MCF 10A (cell line): ENCODE measurements at regions not wholly inside any gene's neighbourhood (a gene's known extent, or its start where the extent isn't known, plus 50 kb on each side); places are given as distances from the start of the nearest gene placed in this dataset.

Experiments used
- BruUV-seq: library from RNA; stranded (reverse); fragments of 400-500 nt; replicated peaks from 2 replicates; lab custom pipeline; 2021; lab: Mats Ljungman, UMichigan
- CTCF ChIA-PET: fragments of 300-600 bp; sonication (Branson Sonifier 250); formaldehyde crosslinking; extraction: SDS; loops from one replicate; lab custom pipeline; 2021; ENCODE audit warnings: antibody characterized with exemption, inconsistent platforms; lab: Yijun Ruan, JAX
- POLR2A ChIA-PET: fragments of 300-600, 350-650 bp; sonication (Branson Sonifier 250); formaldehyde crosslinking; extraction: SDS; loops from one replicate; lab custom pipeline; 2020; ENCODE audit warnings: antibody characterized with exemption, inconsistent platforms; lab: Yijun Ruan, JAX
- DNase-seq: peaks from one replicate; pipeline ENCODE4 v3.0.0-alpha.2; 2018; ENCODE audit not compliant: unreplicated experiment
- H3K27ac Mint-ChIP-seq: one replicate; pipeline ENCODE4 v1.8.0; 2022; ENCODE audit warnings: mild to moderate bottlenecking, low read depth, mixed read lengths; ENCODE audit not compliant: unreplicated experiment
- H3K27me3 Mint-ChIP-seq: one replicate; pipeline ENCODE4 v1.8.0; 2022; ENCODE audit warnings: mixed read lengths; ENCODE audit not compliant: insufficient read depth, unreplicated experiment
- H3K36me3 Mint-ChIP-seq: one replicate; pipeline ENCODE4 v1.8.0; 2022; ENCODE audit warnings: mild to moderate bottlenecking, moderate library complexity, mixed read lengths; ENCODE audit not compliant: insufficient read depth, unreplicated experiment
- H3K4me1 Mint-ChIP-seq: one replicate; pipeline ENCODE4 v1.8.0; 2022; ENCODE audit warnings: mixed read lengths; ENCODE audit not compliant: insufficient read depth, unreplicated experiment
- H3K4me3 Mint-ChIP-seq: one replicate; pipeline ENCODE4 v1.8.0; 2022; ENCODE audit warnings: mild to moderate bottlenecking, moderate library complexity, mixed read lengths; ENCODE audit not compliant: unreplicated experiment
- H3K9me3 Mint-ChIP-seq: one replicate; pipeline ENCODE4 v1.8.0; 2022; ENCODE audit warnings: mixed read lengths; ENCODE audit not compliant: unreplicated experiment
- intact Hi-C: fragments of 100-400 bp; cut with micrococcal nuclease; formaldehyde crosslinking; loops from 2 replicates; pipeline ENCODE4 v1.14.1; 2022
- TF ChIP-seq, protein P1 (sequence below): fragments of 200-600 bp; IDR thresholded peaks from one replicate; pipeline ENCODE4 v1.8.0; 2022; ENCODE audit warnings: antibody characterized with exemption, mild to moderate bottlenecking; ENCODE audit not compliant: unreplicated experiment

- Mint-ChIP-seq H3K36me3 (no peaks in the 10 kb centered on the region), H3K4me1 (peaks cover 21% of the 10 kb centered on the region), H3K27me3 (no peaks in the 10 kb centered on the region), H3K9me3 (no peaks in the 10 kb centered on the region), H3K27ac (peak overlapping the region; percentile 37), H3K4me3 (no peak overlapping the region)
- no TSS peak for BruUV-seq
- no peak for DNase-seq
- CTCF ChIA-PET, result no interaction called here
- intact Hi-C loops, result no loop called here
- POLR2A ChIA-PET, result interaction anchor here (0.6 kb wide), 1 partner anchor 691 kb away, joined by 3 read pairs; no protein-coding TSS in a partner anchor
- TF ChIP-seq, protein P1, sequence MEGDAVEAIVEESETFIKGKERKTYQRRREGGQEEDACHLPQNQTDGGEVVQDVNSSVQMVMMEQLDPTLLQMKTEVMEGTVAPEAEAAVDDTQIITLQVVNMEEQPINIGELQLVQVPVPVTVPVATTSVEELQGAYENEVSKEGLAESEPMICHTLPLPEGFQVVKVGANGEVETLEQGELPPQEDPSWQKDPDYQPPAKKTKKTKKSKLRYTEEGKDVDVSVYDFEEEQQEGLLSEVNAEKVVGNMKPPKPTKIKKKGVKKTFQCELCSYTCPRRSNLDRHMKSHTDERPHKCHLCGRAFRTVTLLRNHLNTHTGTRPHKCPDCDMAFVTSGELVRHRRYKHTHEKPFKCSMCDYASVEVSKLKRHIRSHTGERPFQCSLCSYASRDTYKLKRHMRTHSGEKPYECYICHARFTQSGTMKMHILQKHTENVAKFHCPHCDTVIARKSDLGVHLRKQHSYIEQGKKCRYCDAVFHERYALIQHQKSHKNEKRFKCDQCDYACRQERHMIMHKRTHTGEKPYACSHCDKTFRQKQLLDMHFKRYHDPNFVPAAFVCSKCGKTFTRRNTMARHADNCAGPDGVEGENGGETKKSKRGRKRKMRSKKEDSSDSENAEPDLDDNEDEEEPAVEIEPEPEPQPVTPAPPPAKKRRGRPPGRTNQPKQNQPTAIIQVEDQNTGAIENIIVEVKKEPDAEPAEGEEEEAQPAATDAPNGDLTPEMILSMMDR, result no peak
These were observed 198.5 kb upstream of the PWP1 start for GRCh38 chr12:107487011-107487680.

- peak; percentile 5 for DNase-seq
- no TSS peak for BruUV-seq
- ChIA-PET POLR2A (no interaction called here), CTCF (no interaction called here)
- no peak overlapping the region for H3K4me3 Mint-ChIP-seq
- intact Hi-C loops, result no loop called here
- TF ChIP-seq, protein P1, result no peak
- H3K27ac Mint-ChIP-seq, result peak overlapping the region; percentile 60
- H3K4me1 Mint-ChIP-seq, result peaks cover 21% of the 10 kb centered on the region
- H3K36me3 Mint-ChIP-seq, result no peaks in the 10 kb centered on the region
- no peaks in the 10 kb centered on the region for H3K27me3 Mint-ChIP-seq
- H3K9me3 Mint-ChIP-seq, result no peaks in the 10 kb centered on the region
These were observed 196.9 kb upstream of the PWP1 start for GRCh38 chr12:107488666-107489065.

DNA sequence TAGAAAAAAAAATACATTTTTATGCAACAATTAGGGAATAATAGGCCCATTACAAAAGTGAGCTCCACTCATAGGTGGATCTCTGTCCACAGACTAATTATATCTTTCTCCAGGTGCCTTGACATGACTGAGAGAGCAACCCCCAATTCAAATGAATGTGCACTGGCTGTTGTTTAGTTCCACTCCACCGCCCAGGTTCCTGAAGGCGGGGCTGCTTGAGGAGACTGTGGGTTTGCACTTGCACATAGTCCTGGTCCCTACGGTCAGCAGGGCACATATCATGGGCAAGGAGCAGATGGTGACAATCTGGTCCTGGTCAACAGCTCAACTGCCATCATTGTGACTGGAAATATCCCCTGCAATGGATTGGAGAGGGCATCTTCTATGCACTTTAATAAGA is 195.6 kb upstream of the PWP1 start:
- BruUV-seq, result no TSS peak
- Mint-ChIP-seq H3K27me3 (no peaks in the 10 kb centered on the region), H3K4me1 (peaks cover 12% of the 10 kb centered on the region), H3K4me3 (no peak overlapping the region), H3K36me3 (no peaks in the 10 kb centered on the region), H3K27ac (no peak overlapping the region), H3K9me3 (no peaks in the 10 kb centered on the region)
- TF ChIP-seq, protein P1, result no peak
- intact Hi-C loops, result no loop called here
- DNase-seq, result no peak
- CTCF ChIA-PET, result interaction anchor here (1.1 to 1.3 kb wide), 2 partner anchors 72 to 88 kb away, joined by 3 read pairs; no protein-coding TSS in a partner anchor
- POLR2A ChIA-PET, result no interaction called here

DNA sequence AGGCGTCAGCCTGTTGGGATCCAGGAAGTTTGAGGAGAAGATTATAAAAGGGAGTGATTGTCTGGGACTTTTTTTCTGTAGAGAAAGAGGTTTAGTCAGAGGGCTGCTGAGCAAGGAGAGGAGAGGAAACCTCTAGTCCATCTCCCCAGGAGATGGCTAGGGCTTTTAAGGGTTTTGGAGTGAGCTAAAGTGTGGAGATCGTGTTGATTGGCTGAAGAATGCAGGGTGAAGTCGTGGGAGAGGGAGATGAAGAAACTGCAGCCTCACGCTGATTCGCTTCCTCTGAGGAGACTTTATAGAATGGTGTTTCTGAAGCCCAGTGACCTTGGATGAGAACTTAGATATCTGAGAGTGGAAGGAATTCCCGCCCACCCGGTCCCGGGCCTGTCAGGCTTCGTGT is 193.7 kb upstream of the PWP1 start:
- Mint-ChIP-seq H3K9me3 (peaks cover under 1% of the 10 kb centered on the region), H3K4me1 (peaks cover 12% of the 10 kb centered on the region), H3K27ac (no peak overlapping the region), H3K4me3 (no peak overlapping the region), H3K36me3 (no peaks in the 10 kb centered on the region), H3K27me3 (no peaks in the 10 kb centered on the region)
- BruUV-seq, result no TSS peak
- POLR2A ChIA-PET, result no interaction called here
- no peak for DNase-seq
- CTCF ChIA-PET, result no interaction called here
- TF ChIP-seq, protein P1, result no peak
- intact Hi-C loops, result no loop called here
